Liver (tissue), 8 donors: ENCODE measurements at regions not wholly inside any gene's neighbourhood (a gene's known extent, or its start where the extent isn't known, plus 50 kb on each side); places are given as distances from the start of the nearest gene placed in this dataset.

Experiments used
- DNase-seq: peaks from one replicate; pipeline ENCODE4 v3.0.0-alpha.2; 2017; ENCODE audit warnings: low spot score
- H3K27ac ChIP-seq, 2 donors: one replicate each; pipeline ENCODE4 v1.7.0; 2013; ENCODE audit warnings: inconsistent platforms in 2 of 2, low read length in 2 of 2, control low read depth in 1 of 2, low read depth in 1 of 2, mild to moderate bottlenecking in 1 of 2
- H3K27me3 ChIP-seq, 4 donors: one replicate each; pipeline versions ENCODE4 v1.6.1 to v1.7.0; 2013; ENCODE audit warnings: low read length in 3 of 4, inconsistent platforms in 1 of 4, mild to moderate bottlenecking in 1 of 4, moderate library complexity in 1 of 4; ENCODE audit not compliant: control insufficient read depth in 4 of 4, insufficient read depth in 4 of 4
- H3K36me3 ChIP-seq, 4 donors: one replicate each; pipeline versions ENCODE4 v1.6.1 to v1.7.0; 2013; ENCODE audit warnings: low read length in 3 of 4, mild to moderate bottlenecking in 3 of 4, low read depth in 1 of 4, moderate library complexity in 1 of 4; ENCODE audit not compliant: control insufficient read depth in 4 of 4, insufficient read depth in 3 of 4
- H3K4me1 ChIP-seq, 4 donors: one replicate each; pipeline versions ENCODE4 v1.6.1 to v1.7.0; 2013; ENCODE audit warnings: low read length in 3 of 4, mild to moderate bottlenecking in 3 of 4, moderate library complexity in 1 of 4; ENCODE audit not compliant: control insufficient read depth in 4 of 4, insufficient read depth in 4 of 4
- H3K4me3 ChIP-seq, 3 donors: one replicate each; pipeline versions ENCODE4 v1.6.1 to v1.7.0; 2013; ENCODE audit warnings: low read length in 3 of 3, control low read depth in 1 of 3, low read depth in 1 of 3, mild to moderate bottlenecking in 1 of 3
- H3K9ac ChIP-seq, 2 donors: one replicate each; pipeline ENCODE4 v1.7.0; 2013; ENCODE audit warnings: low read length in 2 of 2, mild to moderate bottlenecking in 2 of 2, moderate library complexity in 2 of 2, control low read depth in 1 of 2, low read depth in 1 of 2
- H3K9me3 ChIP-seq, 4 donors: one replicate each; pipeline versions ENCODE4 v1.6.1 to v1.7.0; 2013; ENCODE audit warnings: low read length in 3 of 4; ENCODE audit not compliant: control insufficient read depth in 4 of 4
- FOXA2 ChIP-seq: IDR thresholded peaks from 2 replicates; pipeline ENCODE4 v1.6.1; 2016; ENCODE audit warnings: antibody characterized with exemption
- GABPA ChIP-seq, 2 donors: IDR thresholded peaks in 1 of 2; conservative IDR thresholded peaks in 1 of 2; 2 replicates each; pipeline ENCODE4 v1.6.1; 2016; ENCODE audit warnings: antibody characterized with exemption in 2 of 2, mild to moderate bottlenecking in 1 of 2, moderate library complexity in 1 of 2
- HNF4A ChIP-seq, 2 donors: conservative IDR thresholded peaks; 2 replicates each; pipeline ENCODE4 v1.6.1; 2016; ENCODE audit warnings: antibody characterized with exemption in 2 of 2, mild to moderate bottlenecking in 2 of 2
- HNF4G ChIP-seq: IDR thresholded peaks from 2 replicates; pipeline ENCODE4 v1.6.1; 2016; ENCODE audit warnings: antibody characterized with exemption
- NR2F2 ChIP-seq: IDR thresholded peaks from 2 replicates; pipeline ENCODE4 v1.6.1; 2016; ENCODE audit warnings: antibody characterized with exemption
- RAD21 ChIP-seq, 2 donors: IDR thresholded peaks; 2 replicates each; pipeline ENCODE4 v1.6.1; 2016; ENCODE audit warnings: antibody characterized with exemption in 2 of 2, mild to moderate bottlenecking in 2 of 2
- RXRA ChIP-seq, 2 donors: IDR thresholded peaks; 2 replicates each; pipeline ENCODE4 v1.6.1; 2017 to 2018; ENCODE audit warnings: antibody characterized with exemption in 2 of 2, mild to moderate bottlenecking in 1 of 2
- SP1 ChIP-seq: IDR thresholded peaks from 2 replicates; pipeline ENCODE4 v1.6.1; 2018; ENCODE audit warnings: antibody characterized with exemption, mild to moderate bottlenecking
- WGBS: extraction: QIAGEN DNeasy Blood & Tissue Kit; methylation state at CpG from one replicate; pipeline ENCODE4 v1.1.7; 2013; 5-methylcytosine and 5-hydroxymethylcytosine counted together
- TF ChIP-seq, protein P1 (sequence below): IDR thresholded peaks from 2 replicates; pipeline ENCODE4 v1.6.1; 2016; ENCODE audit warnings: antibody characterized with exemption
- TF ChIP-seq, protein P2 (sequence below): fragments of 150-350 bp; IDR thresholded peaks from 2 replicates; pipeline ENCODE4 v1.5.1; 2017; ENCODE audit warnings: improper control_type of control experiment, low read depth, low read length; ENCODE audit not compliant: missing input control
- TF ChIP-seq, protein P3 (sequence below): IDR thresholded peaks from 2 replicates; pipeline ENCODE4 v1.6.1; 2016; ENCODE audit warnings: antibody characterized with exemption
- TF ChIP-seq, protein P4 (sequence below): IDR thresholded peaks from 2 replicates; pipeline ENCODE4 v1.6.1; 2016; ENCODE audit warnings: antibody characterized with exemption, mild to moderate bottlenecking
- TF ChIP-seq, protein P5 (sequence below): IDR thresholded peaks from 2 replicates; pipeline ENCODE4 v1.6.1; 2016; ENCODE audit warnings: antibody characterized with exemption
- donor health status: healthy.
- donor health status: healthy.
- donor health status: healthy.
- donor health status: healthy.
- donor health status: healthy.

DNA sequence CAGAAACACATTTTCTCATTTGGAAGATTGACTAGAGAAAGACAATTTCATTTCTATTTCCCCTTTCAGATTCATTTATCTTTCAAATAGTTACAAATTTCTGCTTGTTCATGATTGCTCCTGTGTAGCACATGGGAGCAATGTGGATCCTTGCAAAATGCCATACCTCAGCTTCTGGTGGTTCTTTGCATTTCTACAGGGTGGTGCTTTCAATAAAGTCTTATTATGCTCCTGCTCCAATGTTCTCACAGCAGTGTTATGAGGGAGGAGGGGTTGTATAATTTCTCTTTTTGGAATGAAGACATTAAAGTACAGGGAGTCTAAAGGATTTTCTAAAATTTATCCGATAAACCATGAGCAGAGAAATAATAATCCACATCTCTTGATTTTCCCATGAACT, 280.1 kb upstream of the ATP10A start:
- H3K4me3 ChIP-seq: no peak overlapping the region
- DNase-seq: no peak
- peaks cover 0 to 8% (median 0%) of the 10 kb centered on the region in 4 donors for H3K27me3 ChIP-seq
- H3K9ac ChIP-seq: no peak overlapping the region
- H3K36me3 ChIP-seq: no peaks in the 10 kb centered on the region
- H3K4me1 ChIP-seq: no peaks in the 10 kb centered on the region
- WGBS: 91% methylated on average over 1 of the region's 1 CpG
- peaks cover 0 to 4% (median 0%) of the 10 kb centered on the region in 4 donors for H3K9me3 ChIP-seq
- TF ChIP-seq, protein P1, sequence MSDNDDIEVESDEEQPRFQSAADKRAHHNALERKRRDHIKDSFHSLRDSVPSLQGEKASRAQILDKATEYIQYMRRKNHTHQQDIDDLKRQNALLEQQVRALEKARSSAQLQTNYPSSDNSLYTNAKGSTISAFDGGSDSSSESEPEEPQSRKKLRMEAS: no peak
- TF ChIP-seq RAD21 (IDR thresholded peaks at IDR 0.05): no peak
- no peak for TF ChIP-seq GABPA (IDR thresholded peaks at IDR 0.05 in 1 of 2, conservative IDR thresholded peaks at IDR 0.05 in 1 of 2)
- TF ChIP-seq, protein P2, sequence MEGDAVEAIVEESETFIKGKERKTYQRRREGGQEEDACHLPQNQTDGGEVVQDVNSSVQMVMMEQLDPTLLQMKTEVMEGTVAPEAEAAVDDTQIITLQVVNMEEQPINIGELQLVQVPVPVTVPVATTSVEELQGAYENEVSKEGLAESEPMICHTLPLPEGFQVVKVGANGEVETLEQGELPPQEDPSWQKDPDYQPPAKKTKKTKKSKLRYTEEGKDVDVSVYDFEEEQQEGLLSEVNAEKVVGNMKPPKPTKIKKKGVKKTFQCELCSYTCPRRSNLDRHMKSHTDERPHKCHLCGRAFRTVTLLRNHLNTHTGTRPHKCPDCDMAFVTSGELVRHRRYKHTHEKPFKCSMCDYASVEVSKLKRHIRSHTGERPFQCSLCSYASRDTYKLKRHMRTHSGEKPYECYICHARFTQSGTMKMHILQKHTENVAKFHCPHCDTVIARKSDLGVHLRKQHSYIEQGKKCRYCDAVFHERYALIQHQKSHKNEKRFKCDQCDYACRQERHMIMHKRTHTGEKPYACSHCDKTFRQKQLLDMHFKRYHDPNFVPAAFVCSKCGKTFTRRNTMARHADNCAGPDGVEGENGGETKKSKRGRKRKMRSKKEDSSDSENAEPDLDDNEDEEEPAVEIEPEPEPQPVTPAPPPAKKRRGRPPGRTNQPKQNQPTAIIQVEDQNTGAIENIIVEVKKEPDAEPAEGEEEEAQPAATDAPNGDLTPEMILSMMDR: no peak
- TF ChIP-seq NR2F2: no peak
- TF ChIP-seq, protein P3, sequence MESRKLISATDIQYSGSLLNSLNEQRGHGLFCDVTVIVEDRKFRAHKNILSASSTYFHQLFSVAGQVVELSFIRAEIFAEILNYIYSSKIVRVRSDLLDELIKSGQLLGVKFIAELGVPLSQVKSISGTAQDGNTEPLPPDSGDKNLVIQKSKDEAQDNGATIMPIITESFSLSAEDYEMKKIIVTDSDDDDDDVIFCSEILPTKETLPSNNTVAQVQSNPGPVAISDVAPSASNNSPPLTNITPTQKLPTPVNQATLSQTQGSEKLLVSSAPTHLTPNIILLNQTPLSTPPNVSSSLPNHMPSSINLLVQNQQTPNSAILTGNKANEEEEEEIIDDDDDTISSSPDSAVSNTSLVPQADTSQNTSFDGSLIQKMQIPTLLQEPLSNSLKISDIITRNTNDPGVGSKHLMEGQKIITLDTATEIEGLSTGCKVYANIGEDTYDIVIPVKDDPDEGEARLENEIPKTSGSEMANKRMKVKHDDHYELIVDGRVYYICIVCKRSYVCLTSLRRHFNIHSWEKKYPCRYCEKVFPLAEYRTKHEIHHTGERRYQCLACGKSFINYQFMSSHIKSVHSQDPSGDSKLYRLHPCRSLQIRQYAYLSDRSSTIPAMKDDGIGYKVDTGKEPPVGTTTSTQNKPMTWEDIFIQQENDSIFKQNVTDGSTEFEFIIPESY: no peak
- TF ChIP-seq, protein P4, sequence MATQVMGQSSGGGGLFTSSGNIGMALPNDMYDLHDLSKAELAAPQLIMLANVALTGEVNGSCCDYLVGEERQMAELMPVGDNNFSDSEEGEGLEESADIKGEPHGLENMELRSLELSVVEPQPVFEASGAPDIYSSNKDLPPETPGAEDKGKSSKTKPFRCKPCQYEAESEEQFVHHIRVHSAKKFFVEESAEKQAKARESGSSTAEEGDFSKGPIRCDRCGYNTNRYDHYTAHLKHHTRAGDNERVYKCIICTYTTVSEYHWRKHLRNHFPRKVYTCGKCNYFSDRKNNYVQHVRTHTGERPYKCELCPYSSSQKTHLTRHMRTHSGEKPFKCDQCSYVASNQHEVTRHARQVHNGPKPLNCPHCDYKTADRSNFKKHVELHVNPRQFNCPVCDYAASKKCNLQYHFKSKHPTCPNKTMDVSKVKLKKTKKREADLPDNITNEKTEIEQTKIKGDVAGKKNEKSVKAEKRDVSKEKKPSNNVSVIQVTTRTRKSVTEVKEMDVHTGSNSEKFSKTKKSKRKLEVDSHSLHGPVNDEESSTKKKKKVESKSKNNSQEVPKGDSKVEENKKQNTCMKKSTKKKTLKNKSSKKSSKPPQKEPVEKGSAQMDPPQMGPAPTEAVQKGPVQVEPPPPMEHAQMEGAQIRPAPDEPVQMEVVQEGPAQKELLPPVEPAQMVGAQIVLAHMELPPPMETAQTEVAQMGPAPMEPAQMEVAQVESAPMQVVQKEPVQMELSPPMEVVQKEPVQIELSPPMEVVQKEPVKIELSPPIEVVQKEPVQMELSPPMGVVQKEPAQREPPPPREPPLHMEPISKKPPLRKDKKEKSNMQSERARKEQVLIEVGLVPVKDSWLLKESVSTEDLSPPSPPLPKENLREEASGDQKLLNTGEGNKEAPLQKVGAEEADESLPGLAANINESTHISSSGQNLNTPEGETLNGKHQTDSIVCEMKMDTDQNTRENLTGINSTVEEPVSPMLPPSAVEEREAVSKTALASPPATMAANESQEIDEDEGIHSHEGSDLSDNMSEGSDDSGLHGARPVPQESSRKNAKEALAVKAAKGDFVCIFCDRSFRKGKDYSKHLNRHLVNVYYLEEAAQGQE: no peak
- TF ChIP-seq HNF4G: no peak
- H3K27ac ChIP-seq: no peak overlapping the region

DNA sequence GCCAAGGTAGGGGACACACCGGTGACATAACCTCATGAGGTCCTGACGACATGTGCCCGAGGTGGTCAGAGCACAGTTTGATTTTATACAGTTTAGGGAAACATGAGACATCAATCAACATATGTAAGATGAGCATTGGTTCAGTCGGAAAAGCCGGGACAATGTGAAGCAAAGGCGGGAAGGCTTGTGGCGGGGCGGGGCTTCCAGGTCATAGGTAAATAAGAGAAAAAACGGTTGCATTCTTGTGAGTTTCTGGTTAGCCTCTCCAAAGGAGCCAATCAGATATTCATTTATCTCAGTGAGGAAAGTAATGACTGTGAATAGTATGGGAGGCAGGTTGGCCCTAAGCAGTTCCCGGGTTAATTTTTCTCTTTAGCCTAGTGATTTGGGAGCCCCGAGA, 271.7 kb upstream of the ATP10A start:
- Histone ChIP-seq H3K36me3 (no peaks in the 10 kb centered on the region), H3K27me3 (peaks cover 0 to 6% (median 0%) of the 10 kb centered on the region in 4 donors), H3K9me3 (peaks cover 0 to 4% (median 0%) of the 10 kb centered on the region in 4 donors), H3K9ac (no peak overlapping the region), H3K4me3 (no peak overlapping the region), H3K27ac (no peak overlapping the region), H3K4me1 (no peaks in the 10 kb centered on the region)
- DNase-seq: no peak
- TF ChIP-seq, protein P5, sequence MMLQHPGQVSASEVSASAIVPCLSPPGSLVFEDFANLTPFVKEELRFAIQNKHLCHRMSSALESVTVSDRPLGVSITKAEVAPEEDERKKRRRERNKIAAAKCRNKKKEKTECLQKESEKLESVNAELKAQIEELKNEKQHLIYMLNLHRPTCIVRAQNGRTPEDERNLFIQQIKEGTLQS: no peak
- TF ChIP-seq SP1: no peak
- TF ChIP-seq NR2F2: no peak
- TF ChIP-seq HNF4G: no peak
- TF ChIP-seq, protein P1: no peak
- no peak for TF ChIP-seq FOXA2
- TF ChIP-seq HNF4A (conservative IDR thresholded peaks at IDR 0.05): no peak
- TF ChIP-seq, protein P3: no peak
- TF ChIP-seq RXRA (IDR thresholded peaks at IDR 0.05): no peak
- TF ChIP-seq GABPA (IDR thresholded peaks at IDR 0.05 in 1 of 2, conservative IDR thresholded peaks at IDR 0.05 in 1 of 2): no peak
- no peak for TF ChIP-seq RAD21 (IDR thresholded peaks at IDR 0.05)
- WGBS: 69% methylated on average over 11 of the region's 11 CpGs
